Trophoblast cell (in vitro differentiated cells and primary cell): ENCODE measurements at regions not wholly inside any gene's neighbourhood (a gene's known extent, or its start where the extent isn't known, plus 50 kb on each side); places are given as distances from the start of the nearest gene placed in this dataset.

Experiments
- DNase-seq, 2 donors: peaks; one replicate each; pipeline ENCODE4 v3.0.0-alpha.2; 2016
- H2AFZ ChIP-seq: 2 replicates; pipeline ENCODE4 v1.6.1; 2013; ENCODE audit warnings: low read length, moderate library complexity, mild to moderate bottlenecking; ENCODE audit not compliant: insufficient read depth, poor library complexity
- H2AK5ac ChIP-seq: 2 replicates; pipeline ENCODE4 v1.6.1; 2013; ENCODE audit warnings: mild to moderate bottlenecking, low read length
- H2BK120ac ChIP-seq: 2 replicates; pipeline ENCODE4 v1.6.1; 2013; ENCODE audit warnings: low read length, mild to moderate bottlenecking, moderate library complexity; ENCODE audit not compliant: insufficient read depth, poor library complexity
- H2BK12ac ChIP-seq: 2 replicates; pipeline ENCODE4 v1.6.1; 2013; ENCODE audit warnings: mild to moderate bottlenecking, low read length, moderate library complexity
- H2BK5ac ChIP-seq: 2 replicates; pipeline ENCODE4 v1.6.1; 2013; ENCODE audit warnings: low read length, low read depth, moderate library complexity, mild to moderate bottlenecking; ENCODE audit not compliant: poor library complexity
- H3K14ac ChIP-seq: 2 replicates; pipeline ENCODE4 v1.6.1; 2013; ENCODE audit warnings: mild to moderate bottlenecking, low read length
- H3K18ac ChIP-seq: 2 replicates; pipeline ENCODE4 v1.6.1; 2013; ENCODE audit warnings: mild to moderate bottlenecking, low read length
- H3K23ac ChIP-seq: 2 replicates; pipeline ENCODE4 v1.6.1; 2013; ENCODE audit warnings: low read length
- H3K27ac ChIP-seq: 2 replicates; pipeline ENCODE4 v1.5.1; 2013; ENCODE audit warnings: low read depth, mild to moderate bottlenecking, inconsistent platforms, low read length, moderate library complexity
- H3K27me3 ChIP-seq: 2 replicates; pipeline ENCODE4 v1.6.1; 2013; ENCODE audit warnings: inconsistent platforms, mild to moderate bottlenecking, low read length, moderate library complexity; ENCODE audit not compliant: insufficient read depth
- H3K36me3 ChIP-seq, 2 experiments: 1 replicate in 1 of 2; 2 replicates in 1 of 2; pipeline ENCODE4 v1.6.1; 2013; ENCODE audit warnings: low read length in 2 of 2, mild to moderate bottlenecking in 2 of 2, moderate library complexity in 1 of 2; ENCODE audit not compliant: insufficient read depth in 2 of 2, control insufficient read depth in 1 of 2
- H3K4ac ChIP-seq: 2 replicates; pipeline ENCODE4 v1.6.1; 2013; ENCODE audit warnings: low read depth, mild to moderate bottlenecking, low read length, moderate library complexity
- H3K4me1 ChIP-seq, 2 experiments: 1 replicate in 1 of 2; 2 replicates in 1 of 2; pipeline ENCODE4 v1.6.1; 2013; ENCODE audit warnings: low read length in 2 of 2, mild to moderate bottlenecking in 2 of 2, moderate library complexity in 1 of 2; ENCODE audit not compliant: insufficient read depth in 2 of 2, control insufficient read depth in 1 of 2
- H3K4me2 ChIP-seq: 2 replicates; pipeline ENCODE4 v1.6.1; 2013; ENCODE audit warnings: inconsistent platforms, mild to moderate bottlenecking, low read length, moderate library complexity
- H3K4me3 ChIP-seq: 2 replicates; pipeline ENCODE4 v1.5.1; 2013; ENCODE audit warnings: mild to moderate bottlenecking, low read depth, low read length, inconsistent platforms
- H3K79me1 ChIP-seq: one replicate; pipeline ENCODE4 v1.6.1; 2013; ENCODE audit warnings: low read length
- H3K79me2 ChIP-seq: 2 replicates; pipeline ENCODE4 v1.6.1; 2013; ENCODE audit warnings: low read length, mild to moderate bottlenecking; ENCODE audit not compliant: control insufficient read depth, insufficient read depth, poor library complexity
- H3K9ac ChIP-seq: 2 replicates; pipeline ENCODE4 v1.6.1; 2013; ENCODE audit warnings: mild to moderate bottlenecking, low read length
- H3K9me3 ChIP-seq: 2 replicates; pipeline ENCODE4 v1.6.1; 2013; ENCODE audit warnings: low read depth, mild to moderate bottlenecking, control low read depth, inconsistent platforms, low read length; ENCODE audit not compliant: insufficient read depth
- H4K12ac ChIP-seq: 2 replicates; pipeline ENCODE4 v1.6.1; 2013; ENCODE audit warnings: low read depth, mild to moderate bottlenecking, low read length, moderate library complexity
- H4K8ac ChIP-seq: 2 replicates; pipeline ENCODE4 v1.6.1; 2013; ENCODE audit warnings: low read depth, mild to moderate bottlenecking, low read length, moderate library complexity
- H4K91ac ChIP-seq: one replicate; pipeline ENCODE4 v1.6.1; 2013; ENCODE audit warnings: low read depth, mild to moderate bottlenecking, low read length, moderate library complexity
- WGBS: extraction: QIAGEN DNeasy Blood & Tissue Kit; methylation state at CpG from one replicate; pipeline ENCODE4 v1.1.7; 2013; ENCODE audit warnings: missing lambda C conversion rate; ENCODE audit not compliant: insufficient read length, insufficient coverage; ENCODE audit errors: extremely low coverage; 5-methylcytosine and 5-hydroxymethylcytosine counted together

GRCh38 chr2:125853626-125854025 lies 802.3 kb upstream of the GYPC start:
- Histone ChIP-seq H2AK5ac (no peak overlapping the region), H3K4me1 (peaks cover 5 to 6% of the 10 kb centered on the region in 2 experiments), H4K8ac (no peak overlapping the region), H3K27ac (peak overlapping the region; percentile 59), H3K27me3 (no peaks in the 10 kb centered on the region), H3K4me3 (no peak overlapping the region), H3K14ac (no peak overlapping the region), H3K4ac (no peak overlapping the region), H2BK120ac (no peak overlapping the region), H3K79me2 (no peaks in the 10 kb centered on the region), H3K4me2 (no peak overlapping the region), H3K9me3 (no peaks in the 10 kb centered on the region), H3K18ac (no peak overlapping the region), H3K36me3 (no peaks in the 10 kb centered on the region), H3K79me1 (peaks cover 3% of the 10 kb centered on the region), H3K9ac (no peak overlapping the region), H3K23ac (no peak overlapping the region), H2AFZ (no peak overlapping the region), H4K12ac (no peak overlapping the region), H4K91ac (peak overlapping the region; percentile 8), H2BK5ac (no peak overlapping the region), H2BK12ac (peak overlapping the region; percentile 2)
- DNase-seq = no peak
- no CpG with 5 or more reads among the region's 4 CpGs for WGBS

- no peak overlapping the region for H2AK5ac ChIP-seq
- no peak overlapping the region for H2BK5ac ChIP-seq
- no peak overlapping the region for H4K91ac ChIP-seq
- no CpG with 5 or more reads among the region's 3 CpGs for WGBS
- no peak overlapping the region for H3K27ac ChIP-seq
- no peak overlapping the region for H2AFZ ChIP-seq
- no peak overlapping the region for H3K4ac ChIP-seq
- H3K18ac ChIP-seq = no peak overlapping the region
- H3K9ac ChIP-seq = no peak overlapping the region
- no peak overlapping the region for H4K12ac ChIP-seq
- H3K4me1 ChIP-seq = peaks cover 5 to 6% of the 10 kb centered on the region in 2 experiments
- H3K14ac ChIP-seq = no peak overlapping the region
- peaks cover 3% of the 10 kb centered on the region for H3K79me1 ChIP-seq
- no peaks in the 10 kb centered on the region for H3K9me3 ChIP-seq
- H3K79me2 ChIP-seq = no peaks in the 10 kb centered on the region
- no peak overlapping the region for H3K4me3 ChIP-seq
- no peak overlapping the region for H2BK12ac ChIP-seq
- DNase-seq = no peak
- no peaks in the 10 kb centered on the region for H3K36me3 ChIP-seq
- H2BK120ac ChIP-seq = no peak overlapping the region
- no peak overlapping the region for H3K23ac ChIP-seq
- H4K8ac ChIP-seq = no peak overlapping the region
- H3K4me2 ChIP-seq = no peak overlapping the region
- H3K27me3 ChIP-seq = no peaks in the 10 kb centered on the region
Observed at GRCh38 chr2:125855204-125855603, 800.8 kb upstream of the GYPC start.

GRCh38 chr2:125857971-125858794 lies 797.8 kb upstream of the GYPC start:
- Histone ChIP-seq H3K9ac (no peak overlapping the region), H3K79me1 (peaks cover 3% of the 10 kb centered on the region), H3K9me3 (no peaks in the 10 kb centered on the region), H3K4ac (no peak overlapping the region), H3K27ac (no peak overlapping the region), H4K12ac (no peak overlapping the region), H2BK120ac (peak overlapping the region; percentile 46), H3K23ac (no peak overlapping the region), H4K8ac (no peak overlapping the region), H2AFZ (no peak overlapping the region), H2BK12ac (no peak overlapping the region), H4K91ac (no peak overlapping the region), H3K18ac (no peak overlapping the region), H2BK5ac (peak overlapping the region; percentile 52), H3K4me2 (no peak overlapping the region), H3K36me3 (no peaks in the 10 kb centered on the region), H2AK5ac (no peak overlapping the region), H3K27me3 (no peaks in the 10 kb centered on the region), H3K79me2 (no peaks in the 10 kb centered on the region), H3K14ac (no peak overlapping the region), H3K4me1 (peaks cover 5 to 6% of the 10 kb centered on the region in 2 experiments), H3K4me3 (no peak overlapping the region)
- DNase-seq = no peak
- no CpG with 5 or more reads among the region's 8 CpGs for WGBS

GRCh38 chr2:125861461-125861860 lies 794.5 kb upstream of the GYPC start:
- Histone ChIP-seq H3K4me1 (peaks cover 2% of the 10 kb centered on the region in 2 experiments), H4K12ac (no peak overlapping the region), H3K79me2 (no peaks in the 10 kb centered on the region), H3K4me2 (no peak overlapping the region), H3K18ac (no peak overlapping the region), H2AK5ac (no peak overlapping the region), H3K4ac (no peak overlapping the region), H4K8ac (no peak overlapping the region), H3K9ac (no peak overlapping the region), H3K14ac (no peak overlapping the region), H2BK5ac (no peak overlapping the region), H2BK120ac (no peak overlapping the region), H2BK12ac (no peak overlapping the region), H3K4me3 (no peak overlapping the region), H3K36me3 (no peaks in the 10 kb centered on the region), H3K27ac (no peak overlapping the region), H3K23ac (no peak overlapping the region), H4K91ac (no peak overlapping the region), H3K27me3 (no peaks in the 10 kb centered on the region), H3K9me3 (no peaks in the 10 kb centered on the region), H3K79me1 (peaks cover 6% of the 10 kb centered on the region), H2AFZ (no peak overlapping the region)
- DNase-seq = no peak
- WGBS = no CpG with 5 or more reads among the region's 1 CpG
